H9 (cell line): ENCODE measurements at regions not wholly inside any gene's neighbourhood (a gene's known extent, or its start where the extent isn't known, plus 50 kb on each side); places are given as distances from the start of the nearest gene placed in this dataset.

Source experiments
- DNase-seq: peaks from one replicate; pipeline ENCODE4 v3.0.0-alpha.2; 2017
- H2AFZ ChIP-seq: one replicate; pipeline ENCODE4 v1.6.1; 2013; ENCODE audit warnings: mild to moderate bottlenecking, low read length, control low read depth, moderate library complexity
- H2AK5ac ChIP-seq: 2 replicates; pipeline ENCODE4 v1.6.1; 2013; ENCODE audit warnings: low read length, control low read depth, mixed read lengths; ENCODE audit not compliant: insufficient read length
- H2BK120ac ChIP-seq: one replicate; pipeline ENCODE4 v1.6.1; 2013; ENCODE audit warnings: low read depth, mild to moderate bottlenecking, low read length, control low read depth, inconsistent platforms; ENCODE audit not compliant: poor library complexity, severe bottlenecking
- H2BK12ac ChIP-seq: 2 replicates; pipeline ENCODE4 v1.6.1; 2013; ENCODE audit warnings: low read length, control low read depth, mixed read lengths, low read depth; ENCODE audit not compliant: insufficient read length
- H2BK15ac ChIP-seq: 2 replicates; pipeline ENCODE4 v1.6.1; 2013; ENCODE audit warnings: low read depth, low read length, control low read depth
- H2BK20ac ChIP-seq: one replicate; pipeline ENCODE4 v1.6.1; 2013; ENCODE audit warnings: low read depth, mild to moderate bottlenecking, low read length, control low read depth, inconsistent platforms; ENCODE audit not compliant: poor library complexity, severe bottlenecking
- H2BK5ac ChIP-seq: 2 replicates; pipeline ENCODE4 v1.6.1; 2013; ENCODE audit warnings: low read length, control low read depth, mixed read lengths; ENCODE audit not compliant: insufficient read length
- H3K14ac ChIP-seq: 2 replicates; pipeline ENCODE4 v1.6.1; 2013; ENCODE audit warnings: low read length, control low read depth; ENCODE audit not compliant: insufficient read depth
- H3K18ac ChIP-seq: 2 replicates; pipeline ENCODE4 v1.6.1; 2013; ENCODE audit warnings: low read depth, mild to moderate bottlenecking, mixed read lengths, low read length, control low read depth; ENCODE audit not compliant: insufficient read length
- H3K23ac ChIP-seq: 2 replicates; pipeline ENCODE4 v1.6.1; 2013; ENCODE audit warnings: low read length, control low read depth, mixed read lengths, low read depth; ENCODE audit not compliant: insufficient read length
- H3K23me2 ChIP-seq: 2 replicates; pipeline ENCODE4 v1.6.1; 2013; ENCODE audit warnings: low read depth, mild to moderate bottlenecking, mixed read lengths, low read length, control low read depth; ENCODE audit not compliant: insufficient read length, poor library complexity, severe bottlenecking
- H3K27ac ChIP-seq: 2 replicates; pipeline ENCODE4 v1.5.1; 2013; ENCODE audit warnings: low read length, control low read depth, mixed read lengths, low read depth; ENCODE audit not compliant: insufficient read length
- H3K27me3 ChIP-seq: 2 replicates; pipeline ENCODE4 v1.6.1; 2013; ENCODE audit warnings: low read length, control low read depth, inconsistent platforms; ENCODE audit not compliant: insufficient read depth
- H3K4ac ChIP-seq: 2 replicates; pipeline ENCODE4 v1.6.1; 2013; ENCODE audit warnings: low read depth, mild to moderate bottlenecking, control low read depth, inconsistent platforms, low read length, moderate library complexity
- H3K4me1 ChIP-seq: 2 replicates; pipeline ENCODE4 v1.6.1; 2013; ENCODE audit warnings: low read length, control low read depth, inconsistent platforms; ENCODE audit not compliant: insufficient read depth
- H3K4me2 ChIP-seq: 2 replicates; pipeline ENCODE4 v1.6.1; 2013; ENCODE audit warnings: low read length, control low read depth, mixed read lengths; ENCODE audit not compliant: insufficient read length, insufficient read depth
- H3K56ac ChIP-seq: 2 replicates; pipeline ENCODE4 v1.6.1; 2013; ENCODE audit warnings: low read depth, mild to moderate bottlenecking, mixed read lengths, low read length, control low read depth; ENCODE audit not compliant: insufficient read length
- H3K79me1 ChIP-seq: 2 replicates; pipeline ENCODE4 v1.6.1; 2013; ENCODE audit warnings: low read depth, mild to moderate bottlenecking, moderate library complexity, low read length, control low read depth, inconsistent platforms; ENCODE audit not compliant: insufficient read depth, poor library complexity, severe bottlenecking
- H3K79me2 ChIP-seq: 2 replicates; pipeline ENCODE4 v1.6.1; 2013; ENCODE audit warnings: low read length, control low read depth, inconsistent platforms; ENCODE audit not compliant: insufficient read depth
- H3K9ac ChIP-seq: 2 replicates; pipeline ENCODE4 v1.6.1; 2013; ENCODE audit warnings: low read length, control low read depth, mixed read lengths; ENCODE audit not compliant: insufficient read length; ENCODE audit errors: extremely low read depth
- H3K9me3 ChIP-seq: one replicate; pipeline ENCODE4 v1.6.1; 2013; ENCODE audit warnings: low read depth, low read length, inconsistent platforms; ENCODE audit not compliant: control insufficient read depth
- H3T11ph ChIP-seq: one replicate; pipeline ENCODE4 v1.6.1; 2013; ENCODE audit warnings: mild to moderate bottlenecking, low read length, control low read depth, inconsistent platforms
- H4K20me1 ChIP-seq: one replicate; pipeline ENCODE4 v1.6.1; 2013; ENCODE audit not compliant: control insufficient read depth, insufficient read length, insufficient read depth
- H4K5ac ChIP-seq: 2 replicates; pipeline ENCODE4 v1.6.1; 2013; ENCODE audit warnings: low read depth, mild to moderate bottlenecking, mixed read lengths, low read length, control low read depth; ENCODE audit not compliant: insufficient read length
- H4K8ac ChIP-seq: replicated peaks from 2 replicates; pipeline ENCODE4 v1.6.1; 2013; ENCODE audit warnings: low read length, control low read depth, mixed read lengths, low read depth; ENCODE audit not compliant: insufficient read length
- H4K91ac ChIP-seq: 2 replicates; pipeline ENCODE4 v1.6.1; 2013; ENCODE audit warnings: low read depth, mild to moderate bottlenecking, moderate library complexity, mixed read lengths, low read length, control low read depth; ENCODE audit not compliant: insufficient read length
- H3K27ac Mint-ChIP-seq, 3 experiments: 2 replicates in 2 of 3; 3 replicates in 1 of 3; pipeline ENCODE4 v1.8.0; 2020 to 2021; ENCODE audit warnings: mixed read lengths in 3 of 3, mild to moderate bottlenecking in 1 of 3, moderate library complexity in 1 of 3
- H3K27me3 Mint-ChIP-seq: 2 replicates; pipeline ENCODE4 v1.8.0; 2021; ENCODE audit warnings: low read depth, mild to moderate bottlenecking, moderate library complexity, mixed read lengths
- H3K36me3 Mint-ChIP-seq, 3 experiments: 2 replicates in 2 of 3; 3 replicates in 1 of 3; pipeline ENCODE4 v1.8.0; 2020 to 2021; ENCODE audit warnings: low read depth in 3 of 3, mixed read lengths in 3 of 3; ENCODE audit not compliant: insufficient read depth in 1 of 3
- H3K4me1 Mint-ChIP-seq, 2 experiments: 2 replicates each; pipeline ENCODE4 v1.8.0; 2020; ENCODE audit warnings: mixed read lengths in 2 of 2
- H3K4me3 Mint-ChIP-seq, 2 experiments: 2 replicates in 1 of 2; 3 replicates in 1 of 2; pipeline ENCODE4 v1.8.0; 2020 to 2021; ENCODE audit warnings: mild to moderate bottlenecking in 2 of 2, mixed read lengths in 2 of 2, moderate library complexity in 1 of 2
- H3K9me3 Mint-ChIP-seq, 2 experiments: 2 replicates in 1 of 2; 3 replicates in 1 of 2; pipeline ENCODE4 v1.8.0; 2020; ENCODE audit warnings: mild to moderate bottlenecking in 2 of 2, mixed read lengths in 2 of 2, moderate library complexity in 1 of 2
- WGBS: extraction: QIAGEN DNeasy Blood & Tissue Kit; methylation state at CpG from one replicate; pipeline ENCODE4 v1.1.7; 2013; ENCODE audit warnings: missing lambda C conversion rate, low lambda C conversion rate, mixed read lengths; ENCODE audit not compliant: insufficient read length; ENCODE audit errors: extremely low coverage; 5-methylcytosine and 5-hydroxymethylcytosine counted together
- TF ChIP-seq, protein P1 (sequence below): fragments of 200-600 bp; sonication (generic); conservative IDR thresholded peaks from 3 replicates; pipeline ENCODE4 v1.8.0; 2021; ENCODE audit warnings: antibody characterized with exemption, mild to moderate bottlenecking

DNA sequence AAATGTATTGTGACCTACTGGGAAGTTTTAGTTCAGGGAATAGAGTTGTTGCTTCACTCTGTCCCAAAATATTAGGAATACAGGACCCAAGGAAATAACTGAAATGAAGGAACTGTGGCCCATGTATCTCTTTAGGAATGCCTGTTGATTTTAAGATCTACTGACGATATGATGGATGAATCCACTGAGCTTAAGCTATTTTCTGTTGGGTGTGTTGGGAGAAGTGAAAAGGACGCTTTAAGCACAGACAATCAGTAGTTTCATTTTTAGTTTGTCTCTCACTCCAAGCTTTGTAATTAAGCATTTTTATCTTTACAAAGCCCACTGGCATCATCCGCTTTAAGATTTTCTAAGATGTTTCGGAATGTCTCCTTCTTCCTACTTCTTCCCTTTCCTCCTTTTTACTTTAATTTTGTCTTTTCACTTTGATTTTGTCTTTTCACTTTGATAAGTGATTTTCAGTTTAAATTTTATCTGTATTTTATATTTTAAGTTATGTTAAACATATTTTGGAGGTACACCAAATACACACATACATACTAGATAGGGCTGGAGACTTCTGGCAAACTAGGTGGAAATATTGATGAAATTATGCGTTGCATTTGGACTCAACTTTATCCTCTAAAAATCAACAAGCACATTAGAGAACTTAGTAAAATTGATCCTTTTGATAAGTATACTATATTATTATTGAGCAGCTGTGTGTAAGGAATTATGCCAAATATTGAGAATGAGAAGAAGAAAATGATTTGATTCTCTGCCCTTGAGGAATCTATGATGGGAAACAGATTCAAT is 52.3 kb upstream of the USP44 start:
- H3K23me2 ChIP-seq = no peaks in the 10 kb centered on the region
- no peak overlapping the region for H2AK5ac ChIP-seq
- no peak overlapping the region for H2BK120ac ChIP-seq
- H3K27ac ChIP-seq = no peak overlapping the region
- H4K8ac ChIP-seq = no peak overlapping the region
- no peak for DNase-seq
- no peak overlapping the region for H2BK5ac ChIP-seq
- H3K79me1 ChIP-seq = no peaks in the 10 kb centered on the region
- no peak overlapping the region for H3K9ac ChIP-seq
- H3K4ac ChIP-seq = no peak overlapping the region
- no peak overlapping the region for H3K23ac ChIP-seq
- H3K79me2 ChIP-seq = no peaks in the 10 kb centered on the region
- WGBS = no CpG with 5 or more reads among the region's 5 CpGs
- no peak overlapping the region for H3K14ac ChIP-seq
- no peaks in the 10 kb centered on the region for H4K20me1 ChIP-seq
- H3K56ac ChIP-seq = no peak overlapping the region
- no peak overlapping the region for H3K18ac ChIP-seq
- H3K27me3 ChIP-seq = no peaks in the 10 kb centered on the region
- Mint-ChIP-seq H3K36me3 (peaks cover 0 to 2% (median 0%) of the 10 kb centered on the region in 3 experiments; a peak in 3 of 7 replicates), H3K27ac (no peak overlapping the region), H3K4me1 (peaks cover 18 to 24% of the 10 kb centered on the region in 2 experiments), H3K9me3 (no peaks in the 10 kb centered on the region), H3K27me3 (no peaks in the 10 kb centered on the region), H3K4me3 (no peak overlapping the region)
- H3T11ph ChIP-seq = no peak overlapping the region
- H2BK12ac ChIP-seq = no peak overlapping the region
- no peak overlapping the region for H3K4me2 ChIP-seq
- H3K9me3 ChIP-seq = no peaks in the 10 kb centered on the region
- no peak overlapping the region for H4K91ac ChIP-seq
- TF ChIP-seq, protein P1, sequence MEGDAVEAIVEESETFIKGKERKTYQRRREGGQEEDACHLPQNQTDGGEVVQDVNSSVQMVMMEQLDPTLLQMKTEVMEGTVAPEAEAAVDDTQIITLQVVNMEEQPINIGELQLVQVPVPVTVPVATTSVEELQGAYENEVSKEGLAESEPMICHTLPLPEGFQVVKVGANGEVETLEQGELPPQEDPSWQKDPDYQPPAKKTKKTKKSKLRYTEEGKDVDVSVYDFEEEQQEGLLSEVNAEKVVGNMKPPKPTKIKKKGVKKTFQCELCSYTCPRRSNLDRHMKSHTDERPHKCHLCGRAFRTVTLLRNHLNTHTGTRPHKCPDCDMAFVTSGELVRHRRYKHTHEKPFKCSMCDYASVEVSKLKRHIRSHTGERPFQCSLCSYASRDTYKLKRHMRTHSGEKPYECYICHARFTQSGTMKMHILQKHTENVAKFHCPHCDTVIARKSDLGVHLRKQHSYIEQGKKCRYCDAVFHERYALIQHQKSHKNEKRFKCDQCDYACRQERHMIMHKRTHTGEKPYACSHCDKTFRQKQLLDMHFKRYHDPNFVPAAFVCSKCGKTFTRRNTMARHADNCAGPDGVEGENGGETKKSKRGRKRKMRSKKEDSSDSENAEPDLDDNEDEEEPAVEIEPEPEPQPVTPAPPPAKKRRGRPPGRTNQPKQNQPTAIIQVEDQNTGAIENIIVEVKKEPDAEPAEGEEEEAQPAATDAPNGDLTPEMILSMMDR = no peak
- H2BK20ac ChIP-seq = no peak overlapping the region
- no peak overlapping the region for H4K5ac ChIP-seq
- no peak overlapping the region for H2BK15ac ChIP-seq
- H3K4me1 ChIP-seq = no peaks in the 10 kb centered on the region; the same call in 1 of the 2 replicates
- H2AFZ ChIP-seq = no peak overlapping the region
